ENCODE measurements at regions not wholly inside any gene's neighbourhood (a gene's known extent, or its start where the extent isn't known, plus 50 kb on each side); places are given as distances from the start of the nearest gene placed in this dataset.

- Mint-ChIP-seq H3K27me3 (no peaks in the 10 kb centered on the region), H3K27ac (no peak overlapping the region), H3K9me3 (peaks cover 14% of the 10 kb centered on the region), H3K4me1 (ENCODE audit: low read depth) (no peaks in the 10 kb centered on the region), H3K4me3 (no peak overlapping the region), H3K36me3 (ENCODE audit: low read depth) (no peaks in the 10 kb centered on the region)
- no peaks in the 10 kb centered on the region for H3K36me3 ChIP-seq (ENCODE audit: insufficient read depth, low read length)
- no peak overlapping the region for H3K27ac ChIP-seq (ENCODE audit: low read depth in 1 of 2, low read length in 2 of 2)
- no peak overlapping the region for H3K4me3 ChIP-seq (ENCODE audit: low read length)
- intact Hi-C loops (cut with DNase I, micrococcal nuclease) = no loop called here
- DNase-seq = no peak
- H3K4me1 ChIP-seq (ENCODE audit: insufficient read depth, low read length) = no peaks in the 10 kb centered on the region
- H3K9me3 ChIP-seq (ENCODE audit: control insufficient read depth in 1 of 2, insufficient read depth in 1 of 2, low read length in 2 of 2) = no peaks in the 10 kb centered on the region
- TF ChIP-seq, protein P1, sequence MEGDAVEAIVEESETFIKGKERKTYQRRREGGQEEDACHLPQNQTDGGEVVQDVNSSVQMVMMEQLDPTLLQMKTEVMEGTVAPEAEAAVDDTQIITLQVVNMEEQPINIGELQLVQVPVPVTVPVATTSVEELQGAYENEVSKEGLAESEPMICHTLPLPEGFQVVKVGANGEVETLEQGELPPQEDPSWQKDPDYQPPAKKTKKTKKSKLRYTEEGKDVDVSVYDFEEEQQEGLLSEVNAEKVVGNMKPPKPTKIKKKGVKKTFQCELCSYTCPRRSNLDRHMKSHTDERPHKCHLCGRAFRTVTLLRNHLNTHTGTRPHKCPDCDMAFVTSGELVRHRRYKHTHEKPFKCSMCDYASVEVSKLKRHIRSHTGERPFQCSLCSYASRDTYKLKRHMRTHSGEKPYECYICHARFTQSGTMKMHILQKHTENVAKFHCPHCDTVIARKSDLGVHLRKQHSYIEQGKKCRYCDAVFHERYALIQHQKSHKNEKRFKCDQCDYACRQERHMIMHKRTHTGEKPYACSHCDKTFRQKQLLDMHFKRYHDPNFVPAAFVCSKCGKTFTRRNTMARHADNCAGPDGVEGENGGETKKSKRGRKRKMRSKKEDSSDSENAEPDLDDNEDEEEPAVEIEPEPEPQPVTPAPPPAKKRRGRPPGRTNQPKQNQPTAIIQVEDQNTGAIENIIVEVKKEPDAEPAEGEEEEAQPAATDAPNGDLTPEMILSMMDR (IDR thresholded peaks at IDR 0.05) = no peak
- no peaks in the 10 kb centered on the region for H3K27me3 ChIP-seq (ENCODE audit: control insufficient read depth in 1 of 2, insufficient read depth in 2 of 2, low read length in 2 of 2)
- POLR2A ChIA-PET = no interaction called here
- CTCF ChIA-PET = no interaction called here
- ATAC-seq (ENCODE audit: poor library complexity) = no peak
Observed at GRCh38 chr1:163789911-163790310, 468.2 kb downstream of the NUF2 start.

DNA sequence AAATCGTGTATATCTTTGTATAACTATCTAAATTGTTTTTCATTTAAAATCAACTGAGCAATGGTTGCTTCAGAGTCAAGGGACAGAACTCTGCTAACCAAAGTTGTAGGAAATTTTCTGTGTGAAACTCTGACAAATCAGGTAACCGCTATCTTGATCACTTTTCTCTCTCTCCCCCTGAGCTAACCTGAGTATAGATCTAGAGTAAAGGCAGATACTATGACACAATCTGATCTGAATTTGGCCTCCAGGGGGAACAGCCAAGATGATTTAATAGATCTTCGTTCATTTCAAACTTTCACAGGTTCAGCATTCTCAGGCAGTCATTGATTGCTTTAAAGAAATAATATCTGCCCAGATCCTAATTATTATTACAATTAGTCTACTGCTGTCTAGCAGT, 472.8 kb downstream of the NUF2 start:
- intact Hi-C loops (cut with DNase I, micrococcal nuclease) = no loop called here
- Histone ChIP-seq H3K4me1 (ENCODE audit: insufficient read depth, low read length) (no peaks in the 10 kb centered on the region), H3K27ac (ENCODE audit: low read depth in 1 of 2, low read length in 2 of 2) (no peak overlapping the region), H3K27me3 (ENCODE audit: control insufficient read depth in 1 of 2, insufficient read depth in 2 of 2, low read length in 2 of 2) (no peaks in the 10 kb centered on the region), H3K36me3 (ENCODE audit: insufficient read depth, low read length) (no peaks in the 10 kb centered on the region), H3K9me3 (ENCODE audit: control insufficient read depth in 1 of 2, insufficient read depth in 1 of 2, low read length in 2 of 2) (no peaks in the 10 kb centered on the region), H3K4me3 (ENCODE audit: low read length) (no peak overlapping the region)
- CTCF ChIA-PET = no interaction called here
- DNase-seq = no peak
- no peak overlapping the region for H3K4me3 Mint-ChIP-seq
- ATAC-seq (ENCODE audit: poor library complexity) = no peak
- POLR2A ChIA-PET = no interaction called here
- H3K4me1 Mint-ChIP-seq (ENCODE audit: low read depth) = no peaks in the 10 kb centered on the region
- H3K27me3 Mint-ChIP-seq = no peaks in the 10 kb centered on the region
- H3K36me3 Mint-ChIP-seq (ENCODE audit: low read depth) = no peaks in the 10 kb centered on the region
- H3K9me3 Mint-ChIP-seq = peaks cover 16% of the 10 kb centered on the region
- H3K27ac Mint-ChIP-seq = no peak overlapping the region
- TF ChIP-seq, protein P1 (IDR thresholded peaks at IDR 0.05) = no peak

GRCh38 chr1:163796394-163796821, 474.7 kb downstream of the NUF2 start:
- ATAC-seq (ENCODE audit: poor library complexity) (no peak), DNase-seq (no peak)
- no peaks in the 10 kb centered on the region for H3K9me3 ChIP-seq (ENCODE audit: control insufficient read depth in 1 of 2, insufficient read depth in 1 of 2, low read length in 2 of 2)
- H3K36me3 ChIP-seq (ENCODE audit: insufficient read depth, low read length) = no peaks in the 10 kb centered on the region
- no peak overlapping the region for H3K27ac ChIP-seq (ENCODE audit: low read depth in 1 of 2, low read length in 2 of 2)
- intact Hi-C loops (cut with DNase I, micrococcal nuclease) = no loop called here
- ChIA-PET CTCF (interaction anchor here (1.0 kb wide), 1 partner anchor 10 kb away, joined by 3 read pairs; no protein-coding TSS in a partner anchor), POLR2A (no interaction called here)
- H3K4me1 ChIP-seq (ENCODE audit: insufficient read depth, low read length) = no peaks in the 10 kb centered on the region
- Mint-ChIP-seq H3K27ac (no peak overlapping the region), H3K27me3 (no peaks in the 10 kb centered on the region), H3K36me3 (ENCODE audit: low read depth) (no peaks in the 10 kb centered on the region), H3K9me3 (peaks cover 16% of the 10 kb centered on the region), H3K4me1 (ENCODE audit: low read depth) (no peaks in the 10 kb centered on the region), H3K4me3 (no peak overlapping the region)
- TF ChIP-seq, protein P1 (IDR thresholded peaks at IDR 0.05) = no peak
- no peaks in the 10 kb centered on the region for H3K27me3 ChIP-seq (ENCODE audit: control insufficient read depth in 1 of 2, insufficient read depth in 2 of 2, low read length in 2 of 2)
- H3K4me3 ChIP-seq (ENCODE audit: low read length) = no peak overlapping the region
